HCT116 (cell line): ENCODE measurements at regions not wholly inside any gene's neighbourhood (a gene's known extent, or its start where the extent isn't known, plus 50 kb on each side); places are given as distances from the start of the nearest gene placed in this dataset.

Source experiments
- ATAC-seq: fragments of 200-7000 bp; cut with Tn5 transposase; 2 replicates; pipeline ENCODE4 v1.9.1; 2020; ENCODE audit warnings: mild to moderate bottlenecking, moderate library complexity
- BruUV-seq: library from RNA; stranded (reverse); fragments of 400-500 nt; replicated peaks from 2 replicates; lab custom pipeline; 2021; lab: Mats Ljungman, UMichigan
- CTCF ChIA-PET: fragments of 300-600 bp; sonication (Branson Sonifier 250); formaldehyde crosslinking; loops from one replicate; lab custom pipeline; 2021; ENCODE audit warnings: antibody characterized with exemption; lab: Charles Lee
- POLR2A ChIA-PET: fragments of 300-600, 350-600 bp; sonication (Branson Sonifier 250); formaldehyde crosslinking; loops from one replicate; lab custom pipeline; 2021; ENCODE audit warnings: antibody characterized with exemption; lab: Charles Lee
- RAD21 ChIA-PET, 2 experiments: fragments of 300-600 bp; sonication (Branson Sonifier 250); formaldehyde crosslinking; loops; one replicate each; lab custom pipeline; 2023; ENCODE audit warnings: low total read pairs in 2 of 2; ENCODE audit not compliant: uncharacterized antibody in 2 of 2, unreplicated experiment in 2 of 2, low non-redundant PET in 1 of 2; lab: Charles Lee
- DNase-seq: peaks from one replicate; pipeline ENCODE4 v3.0.0-alpha.2; 2010; ENCODE audit warnings: low read depth, low spot score
- H2AFZ ChIP-seq: fragments of 200-600 bp; shearing (Covaris generic), sonication (generic); 2 replicates; pipeline ENCODE4 v1.6.1; 2017; ENCODE audit warnings: low read depth, mixed run types, mixed read lengths, antibody characterized with exemption, low read length; ENCODE audit not compliant: poor library complexity, severe bottlenecking
- H3K27ac ChIP-seq: 2 replicates; pipeline ENCODE4 v1.5.1; 2012; ENCODE audit warnings: low read depth, low read length
- H3K27me3 ChIP-seq: fragments of 200-600 bp; sonication (generic); 2 replicates; pipeline ENCODE4 v1.6.1; 2016; ENCODE audit warnings: mixed run types, low read length, mixed read lengths; ENCODE audit not compliant: insufficient read depth
- H3K36me3 ChIP-seq, 2 experiments: fragments of 200-500 bp in 1 of 2; fragments of 200-600 bp in 1 of 2; sonication (Bioruptor generic) in 1 of 2; sonication (generic) in 1 of 2; 2 replicates each; pipeline versions ENCODE4 v1.5.1 to v1.6.1; 2014 to 2016; ENCODE audit warnings: low read length in 2 of 2, inconsistent platforms in 1 of 2, mixed read lengths in 1 of 2, mixed run types in 1 of 2; ENCODE audit not compliant: insufficient read depth in 2 of 2, control insufficient read depth in 1 of 2
- H3K4me1 ChIP-seq, 2 experiments: fragments of 200-600 bp in 1 of 2; sonication (generic) in 1 of 2; 2 replicates each; pipeline versions ENCODE4 v1.5.1 to v1.6.1; 2012 to 2017; ENCODE audit warnings: low read length in 2 of 2, inconsistent platforms in 1 of 2, mild to moderate bottlenecking in 1 of 2, mixed read lengths in 1 of 2, mixed run types in 1 of 2, moderate library complexity in 1 of 2; ENCODE audit not compliant: insufficient read depth in 2 of 2, control insufficient read depth in 1 of 2
- H3K4me2 ChIP-seq: fragments of 200-600 bp; sonication (generic); 2 replicates; pipeline ENCODE4 v1.6.1; 2017; ENCODE audit warnings: mixed run types, low read length, mixed read lengths
- H3K4me3 ChIP-seq, 2 experiments: fragments of 200-600 bp in 1 of 2; sonication (generic) in 1 of 2; replicated peaks in 1 of 2; 2 replicates each; pipeline ENCODE4 v1.5.1; 2011 to 2016; ENCODE audit warnings: low read length in 2 of 2, control low read depth in 1 of 2, low read depth in 1 of 2, mild to moderate bottlenecking in 1 of 2, mixed read lengths in 1 of 2, mixed run types in 1 of 2
- H3K79me2 ChIP-seq: fragments of 200-600 bp; sonication (generic); 2 replicates; pipeline ENCODE4 v1.6.1; 2017; ENCODE audit warnings: mild to moderate bottlenecking, mixed run types, low read length, moderate library complexity, mixed read lengths; ENCODE audit not compliant: insufficient read depth
- H3K9ac ChIP-seq: fragments of 200-600 bp; sonication (generic); 2 replicates; pipeline ENCODE4 v1.6.1; 2016; ENCODE audit warnings: low read length, mixed read lengths
- H3K9me2 ChIP-seq: fragments of 200-600 bp; sonication (generic), shearing (Covaris generic); 2 replicates; pipeline ENCODE4 v1.6.1; 2017; ENCODE audit warnings: mixed run types, mild to moderate bottlenecking, moderate library complexity; ENCODE audit not compliant: insufficient read depth
- H3K9me3 ChIP-seq, 2 experiments: fragments of 200-500 bp in 1 of 2; fragments of 200-600 bp in 1 of 2; sonication (Bioruptor generic) in 1 of 2; sonication (generic) in 1 of 2; 2 replicates each; pipeline ENCODE4 v1.6.1; 2014 to 2017; ENCODE audit warnings: low read length in 2 of 2, mixed read lengths in 2 of 2, inconsistent platforms in 1 of 2, low read depth in 1 of 2, mild to moderate bottlenecking in 1 of 2, mixed run types in 1 of 2, moderate library complexity in 1 of 2; ENCODE audit not compliant: control insufficient read depth in 1 of 2, insufficient read depth in 1 of 2
- H4K20me1 ChIP-seq: fragments of 200-600 bp; sonication (generic), shearing (Covaris generic); 2 replicates; pipeline ENCODE4 v1.6.1; 2017; ENCODE audit warnings: mixed run types, mild to moderate bottlenecking, moderate library complexity; ENCODE audit not compliant: insufficient read depth
- ATF3 ChIP-seq: IDR thresholded peaks from 2 replicates; pipeline ENCODE4 v1.6.1; 2012
- CTCF ChIP-seq, 3 experiments: fragments of 200-600 bp in 1 of 3; sonication (generic) in 1 of 3; IDR thresholded peaks in 2 of 3; conservative IDR thresholded peaks in 1 of 3; 2 replicates each; pipeline ENCODE4 v1.5.1; 2012 to 2017; ENCODE audit warnings: low read depth in 2 of 3, low read length in 2 of 3, antibody characterized with exemption in 1 of 3, borderline replicate concordance in 1 of 3, control low read depth in 1 of 3, mild to moderate bottlenecking in 1 of 3, mixed read lengths in 1 of 3, mixed run types in 1 of 3, moderate library complexity in 1 of 3; ENCODE audit not compliant: insufficient read depth in 1 of 3
- EZH2 ChIP-seq: fragments of 200-600 bp; sonication (generic); IDR thresholded peaks from 2 replicates; pipeline ENCODE4 v1.6.1; 2017; ENCODE audit warnings: antibody characterized with exemption, mixed run types
- FOSL1 ChIP-seq: IDR thresholded peaks from 2 replicates; pipeline ENCODE4 v1.6.1; 2012; ENCODE audit warnings: low read depth
- RAD21 ChIP-seq: IDR thresholded peaks from 2 replicates; pipeline ENCODE4 v1.6.1; 2012; ENCODE audit warnings: low read depth, mild to moderate bottlenecking
- SRF ChIP-seq: IDR thresholded peaks from 2 replicates; pipeline ENCODE4 v1.6.1; 2012; ENCODE audit warnings: low read depth
- YY1 ChIP-seq: IDR thresholded peaks from 2 replicates; pipeline ENCODE4 v1.6.1; 2011; ENCODE audit warnings: low read length, low read depth, moderate library complexity, mild to moderate bottlenecking; ENCODE audit not compliant: insufficient replicate concordance; ENCODE audit errors: extremely low read depth
- ZNF274 ChIP-seq: fragments of 200-500 bp; sonication (Bioruptor generic); IDR thresholded peaks from 2 replicates; pipeline ENCODE4 v1.6.1; 2014; ENCODE audit warnings: mild to moderate bottlenecking, low read depth, low read length, inconsistent platforms
- intact Hi-C: fragments of 100-400 bp; cut with micrococcal nuclease; formaldehyde crosslinking; loops from 2 replicates; pipeline ENCODE4 v1.10.0; 2022

- TF ChIP-seq SRF (no peak), CTCF (IDR thresholded peaks at IDR 0.05 in 2 of 3, conservative IDR thresholded peaks at IDR 0.05 in 1 of 3; ENCODE audit: borderline replicate concordance in 1 of 3, insufficient read depth in 1 of 3, low read depth in 2 of 3, low read length in 2 of 3) (no peak), RAD21 (no peak)
Measured at GRCh38 chr2:59538398-59538911, 1015.0 kb downstream of the BCL11A start (continued).

- intact Hi-C loops, result no loop called here
- H3K4me3 ChIP-seq, result no peak overlapping the region
- DNase-seq, result no peak
- no peak for TF ChIP-seq FOSL1
- TF ChIP-seq SRF, result no peak
- no peak for TF ChIP-seq ATF3
- TF ChIP-seq EZH2, result no peak
- no peak for TF ChIP-seq ZNF274
- no peak for TF ChIP-seq YY1
- H3K27ac ChIP-seq, result no peak overlapping the region
- ChIA-PET RAD21 (no interaction called here), CTCF (no interaction called here), POLR2A (no interaction called here)
- H3K27me3 ChIP-seq, result no peaks in the 10 kb centered on the region
- no peak overlapping the region for H3K9ac ChIP-seq
- H3K4me2 ChIP-seq, result no peak overlapping the region
- H3K9me2 ChIP-seq, result no peaks in the 10 kb centered on the region
- no peak overlapping the region for H2AFZ ChIP-seq
- no TSS peak for BruUV-seq
- no peaks in the 10 kb centered on the region; a peak in 1 of 4 replicates for H3K9me3 ChIP-seq
- no peaks in the 10 kb centered on the region for H3K4me1 ChIP-seq
- no peak for ATAC-seq
- no peaks in the 10 kb centered on the region for H3K36me3 ChIP-seq
- no peaks in the 10 kb centered on the region for H4K20me1 ChIP-seq
- H3K79me2 ChIP-seq, result no peaks in the 10 kb centered on the region
Measured at GRCh38 chr2:59532808-59533207, 1020.6 kb downstream of the BCL11A start.
